OCI-LY7 (cell line): ENCODE measurements at regions not wholly inside any gene's neighbourhood (a gene's known extent, or its start where the extent isn't known, plus 50 kb on each side); places are given as distances from the start of the nearest gene placed in this dataset.
A peak's percentile ranks its signal among the peaks of the same experiment; 100 is the strongest.
"Not testable (repeated sequence)": the region's sequence is repeated elsewhere in the genome, so short reads cannot be mapped to it uniquely, and the experiment has no call there.

Experiments used
- BruUV-seq: library from RNA; stranded (reverse); fragments of 400-500 nt; replicated peaks from 2 replicates; lab custom pipeline; 2021; lab: Mats Ljungman, UMichigan
- CTCF ChIA-PET: fragments of 300-600 bp; sonication (Branson Sonifier 250); formaldehyde crosslinking; loops from one replicate; lab custom pipeline; 2022; ENCODE audit warnings: antibody characterized with exemption; ENCODE audit not compliant: unreplicated experiment; lab: Charles Lee
- POLR2A ChIA-PET: fragments of 300-600 bp; sonication (Branson Sonifier 250); formaldehyde crosslinking; loops from one replicate; lab custom pipeline; 2022; ENCODE audit warnings: antibody characterized with exemption; lab: Charles Lee
- DNase-seq: peaks from one replicate; pipeline ENCODE4 v3.0.0-alpha.2; 2015; ENCODE audit warnings: low spot score
- H2AFZ ChIP-seq: fragments of 200-600 bp; sonication (generic), shearing (Covaris generic); 2 replicates; pipeline ENCODE4 v1.6.1; 2014; ENCODE audit warnings: mild to moderate bottlenecking, antibody characterized with exemption, low read length, moderate library complexity
- H3K27ac ChIP-seq: fragments of 200-600 bp; sonication (generic); 2 replicates; pipeline ENCODE4 v1.5.1; 2014; ENCODE audit warnings: mixed run types, low read depth, mild to moderate bottlenecking, moderate library complexity, low read length, inconsistent platforms; ENCODE audit not compliant: poor library complexity, severe bottlenecking
- H3K36me3 ChIP-seq: fragments of 200-600 bp; sonication (generic); 2 replicates; pipeline ENCODE4 v1.6.1; 2014; ENCODE audit warnings: mild to moderate bottlenecking, antibody characterized with exemption, low read length, moderate library complexity, mixed read lengths; ENCODE audit not compliant: insufficient read depth
- H3K4me1 ChIP-seq: fragments of 200-600 bp; sonication (generic); 2 replicates; pipeline ENCODE4 v1.5.1; 2014; ENCODE audit warnings: mild to moderate bottlenecking, low read length; ENCODE audit not compliant: insufficient read depth, poor library complexity, severe bottlenecking
- H3K4me2 ChIP-seq: fragments of 200-600 bp; sonication (generic); 2 replicates; pipeline ENCODE4 v1.6.1; 2014; ENCODE audit warnings: mild to moderate bottlenecking, low read length
- H3K4me3 ChIP-seq: fragments of 200-600 bp; sonication (generic); 2 replicates; pipeline ENCODE4 v1.5.1; 2014; ENCODE audit warnings: mild to moderate bottlenecking, low read depth, low read length; ENCODE audit not compliant: poor library complexity, severe bottlenecking
- H3K79me2 ChIP-seq: fragments of 200-600 bp; sonication (generic); 2 replicates; pipeline ENCODE4 v1.6.1; 2016; ENCODE audit warnings: low read depth, mild to moderate bottlenecking, low read length, moderate library complexity, mixed read lengths; ENCODE audit not compliant: insufficient read depth
- H3K9me2 ChIP-seq: fragments of 200-600 bp; sonication (generic); 2 replicates; pipeline ENCODE4 v1.6.1; 2016; ENCODE audit warnings: mild to moderate bottlenecking, low read length, mixed read lengths; ENCODE audit not compliant: insufficient read depth
- H3K9me3 ChIP-seq: fragments of 200-600 bp; sonication (generic); 2 replicates; pipeline ENCODE4 v1.6.1; 2014; ENCODE audit warnings: mild to moderate bottlenecking, mixed run types, low read length, mixed read lengths
- H4K20me1 ChIP-seq: fragments of 200-600 bp; sonication (generic); 2 replicates; pipeline ENCODE4 v1.6.1; 2014; ENCODE audit warnings: mild to moderate bottlenecking, antibody characterized with exemption, low read length, moderate library complexity, mixed read lengths; ENCODE audit not compliant: insufficient read depth
- CTCF ChIP-seq: fragments of 200-600 bp; sonication (generic); conservative IDR thresholded peaks from 2 replicates; pipeline ENCODE4 v1.5.1; 2014; ENCODE audit warnings: mild to moderate bottlenecking, antibody characterized with exemption, low read length, moderate library complexity, mixed read lengths
- EZH2phosphoT487 ChIP-seq: fragments of 200-600 bp; sonication (generic); IDR thresholded peaks from 2 replicates; pipeline ENCODE4 v1.6.1; 2018; ENCODE audit warnings: low read depth, borderline replicate concordance, mild to moderate bottlenecking, mixed run types, antibody characterized with exemption, low read length, moderate library complexity, mixed read lengths
- intact Hi-C: fragments of 100-400 bp; cut with micrococcal nuclease; formaldehyde crosslinking; loops from one replicate; pipeline ENCODE4 v1.10.0; 2022; ENCODE audit not compliant: unreplicated experiment

DNA sequence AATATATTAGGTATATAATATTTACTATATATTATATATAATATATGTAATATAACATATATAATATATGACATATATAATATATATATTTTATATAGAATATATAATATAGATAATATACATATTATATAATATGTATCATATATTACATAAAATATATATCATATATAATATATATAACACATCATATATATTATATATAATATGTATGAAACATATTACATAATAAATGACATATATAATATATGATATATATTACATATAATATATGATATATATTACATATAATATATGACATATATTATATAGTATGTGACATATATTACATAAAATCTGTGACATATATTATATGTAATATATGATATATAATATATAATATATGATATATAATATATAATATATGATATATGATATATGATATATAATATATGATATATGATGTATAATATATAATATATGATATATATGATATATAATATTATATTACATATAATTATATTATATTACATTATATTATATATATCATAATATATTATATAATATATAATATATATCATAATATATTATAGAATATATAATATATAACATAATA lies 119.5 kb upstream of the RIMBP3 start:
- Histone ChIP-seq H3K36me3 (no peaks in the 10 kb centered on the region), H3K9me2 (no peaks in the 10 kb centered on the region), H3K4me1 (no peaks in the 10 kb centered on the region), H2AFZ (no peak overlapping the region), H3K27ac (no peak overlapping the region), H4K20me1 (no peaks in the 10 kb centered on the region), H3K79me2 (no peaks in the 10 kb centered on the region), H3K9me3 (no peaks in the 10 kb centered on the region), H3K4me2 (no peak overlapping the region), H3K4me3 (no peak overlapping the region)
- TF ChIP-seq CTCF, result no peak
- TF ChIP-seq EZH2phosphoT487, result no peak
- POLR2A ChIA-PET, result no interaction called here
- no TSS peak for BruUV-seq
- DNase-seq, result no peak
- CTCF ChIA-PET, result no interaction called here
- intact Hi-C loops, result no loop called here

GRCh38 chr22:18730410-18730809 lies 118.7 kb upstream of the RIMBP3 start:
- peak; percentile 59 for DNase-seq
- H3K79me2 ChIP-seq, POLR2A ChIA-PET, H2AFZ ChIP-seq, H3K9me2 ChIP-seq, intact Hi-C loops, BruUV-seq, H3K36me3 ChIP-seq, H3K4me1 ChIP-seq, H3K4me2 ChIP-seq, H4K20me1 ChIP-seq, CTCF ChIA-PET, H3K9me3 ChIP-seq, H3K27ac ChIP-seq, H3K4me3 ChIP-seq: not testable (repeated sequence)
